GM21447 (cell line): ENCODE measurements at regions not wholly inside any gene's neighbourhood (a gene's known extent, or its start where the extent isn't known, plus 50 kb on each side); places are given as distances from the start of the nearest gene placed in this dataset.
"Not testable (repeated sequence)": the region's sequence is repeated elsewhere in the genome, so short reads cannot be mapped to it uniquely, and the experiment has no call there.

Experiments
- ATAC-seq: cut with Tn5 transposase; IDR thresholded peaks from one replicate; pipeline ENCODE4 v1.9.1; 2021; ENCODE audit not compliant: unreplicated experiment

- not testable (repeated sequence) for ATAC-seq
These were observed 221.0 kb upstream of the LINC00305 start for GRCh38 chr18:64369830-64370440.

- no peak for ATAC-seq
These were observed 216.2 kb upstream of the LINC00305 start for GRCh38 chr18:64365106-64365505.

GRCh38 chr18:64337673-64338072 is 188.8 kb upstream of the LINC00305 start:
- no peak for ATAC-seq

- ATAC-seq, result no peak
These were observed 188.1 kb upstream of the LINC00305 start for GRCh38 chr18:64337018-64337417.

DNA sequence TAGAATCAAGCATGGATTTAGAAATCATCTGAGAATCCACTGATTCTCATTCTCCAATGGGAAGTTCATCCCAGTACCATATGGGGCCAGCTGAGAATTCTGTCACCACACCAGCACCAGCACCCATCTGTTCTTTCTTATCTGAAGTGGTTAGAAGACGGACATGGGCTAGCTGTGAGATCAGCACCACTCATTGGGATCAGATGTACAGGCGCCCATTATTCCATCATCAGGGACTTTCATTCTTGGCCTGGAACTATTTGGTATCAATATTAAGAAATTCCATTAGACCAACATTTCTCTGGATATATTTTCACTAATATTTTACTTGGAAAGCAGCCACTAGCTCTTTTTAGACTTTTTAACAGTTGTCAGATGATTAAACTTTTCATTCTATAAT is 185.9 kb upstream of the LINC00305 start:
- no peak for ATAC-seq

- no peak for ATAC-seq
These were observed 184.7 kb upstream of the LINC00305 start for GRCh38 chr18:64333584-64333983.

GRCh38 chr18:64332835-64333234 is 183.9 kb upstream of the LINC00305 start:
- ATAC-seq, result no peak

DNA sequence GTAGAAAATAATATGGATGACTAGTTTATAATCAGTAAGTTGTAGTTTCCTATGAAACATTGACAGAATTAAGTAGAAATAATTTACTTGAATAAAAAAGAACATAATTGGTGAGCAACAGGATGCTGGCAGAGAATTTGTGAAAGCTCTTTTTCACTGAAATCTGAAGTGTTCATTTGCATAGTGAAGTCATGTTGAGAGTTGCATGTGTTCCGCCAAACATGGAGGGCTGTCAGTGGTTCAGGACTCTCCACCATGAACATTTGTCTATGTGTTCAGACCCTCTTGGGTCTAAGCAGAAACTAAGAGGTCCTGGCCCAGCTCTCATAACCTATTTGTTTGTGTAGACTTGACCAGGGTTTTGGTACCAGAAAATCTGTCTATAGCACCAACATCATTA is 182.5 kb upstream of the LINC00305 start:
- ATAC-seq, result no peak

DNA sequence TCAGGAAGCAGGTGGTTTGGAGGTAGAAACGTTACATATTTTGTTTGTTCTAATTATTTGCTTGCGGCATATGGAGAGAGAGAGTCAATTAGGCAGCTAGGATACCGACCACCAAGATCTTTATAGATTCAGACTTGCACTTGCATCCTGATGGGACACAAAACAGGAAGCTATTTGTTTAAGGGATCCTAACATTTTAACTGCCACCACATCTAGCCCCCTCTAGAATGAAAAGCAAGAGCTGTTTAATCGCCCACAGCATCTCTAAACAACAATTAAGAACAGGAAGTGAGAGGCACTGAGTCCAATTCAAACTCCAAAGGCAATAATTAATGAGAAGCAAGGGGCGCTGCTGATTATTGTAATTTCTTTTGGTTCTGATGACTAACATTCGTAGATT is 182.0 kb upstream of the LINC00305 start:
- no peak for ATAC-seq

- no peak for ATAC-seq
These were observed 181.3 kb upstream of the LINC00305 start for GRCh38 chr18:64330161-64330560.

GRCh38 chr18:64322189-64322588 is 173.3 kb upstream of the LINC00305 start:
- no peak for ATAC-seq

- ATAC-seq, result no peak
These were observed 169.7 kb upstream of the LINC00305 start for GRCh38 chr18:64318547-64318946.

- no peak for ATAC-seq
These were observed 163.0 kb upstream of the LINC00305 start for GRCh38 chr18:64311859-64312258.

DNA sequence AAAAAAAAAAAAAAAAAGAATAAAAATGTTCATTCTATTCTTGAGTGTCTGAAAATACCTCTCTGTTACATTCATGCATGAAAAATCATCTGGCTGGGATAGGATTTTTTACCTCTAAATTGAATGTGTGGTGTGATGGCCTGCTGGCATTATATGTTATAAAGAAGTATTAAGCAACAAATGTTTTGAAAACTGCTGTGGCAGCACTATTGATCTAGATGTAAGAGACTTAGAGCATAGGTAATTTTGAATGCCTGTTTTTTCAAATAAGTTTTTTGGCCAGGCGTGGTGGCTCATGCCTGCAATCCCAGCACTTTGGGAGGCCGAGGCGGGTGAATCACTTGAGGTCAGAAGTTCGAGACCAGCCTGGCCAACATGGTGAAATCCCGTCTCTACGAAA is 147.0 kb upstream of the LINC00305 start:
- no peak for ATAC-seq

DNA sequence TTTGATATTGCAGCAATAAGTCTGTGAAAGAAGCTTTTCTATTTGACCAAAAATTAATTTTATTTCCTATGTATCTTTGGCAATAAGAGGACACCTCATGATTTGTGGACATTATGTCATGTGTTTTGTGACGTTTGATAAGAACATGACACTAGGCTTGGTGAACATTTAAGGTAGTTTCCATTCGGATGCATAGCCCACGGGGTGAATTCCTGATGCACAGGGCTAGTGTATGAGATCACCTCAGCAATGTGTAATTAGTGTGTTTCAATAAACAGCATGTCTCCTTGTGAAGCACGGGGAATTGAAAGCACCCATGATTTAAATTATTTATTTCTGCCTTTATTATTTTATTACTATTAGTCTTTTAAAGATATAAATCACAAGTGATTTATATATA is 146.1 kb upstream of the LINC00305 start:
- ATAC-seq, result no peak

GRCh38 chr18:64288432-64288831 is 139.5 kb upstream of the LINC00305 start:
- no peak for ATAC-seq

GRCh38 chr18:64287926-64288325 is 139.0 kb upstream of the LINC00305 start:
- no peak for ATAC-seq

- ATAC-seq, result no peak
These were observed 134.2 kb upstream of the LINC00305 start for GRCh38 chr18:64283059-64283458.

GRCh38 chr18:64278026-64278425 is 129.1 kb upstream of the LINC00305 start:
- ATAC-seq, result no peak

- no peak for ATAC-seq
These were observed 127.6 kb upstream of the LINC00305 start for GRCh38 chr18:64276311-64277090.

GRCh38 chr18:64275593-64276300 is 126.9 kb upstream of the LINC00305 start:
- no peak for ATAC-seq

DNA sequence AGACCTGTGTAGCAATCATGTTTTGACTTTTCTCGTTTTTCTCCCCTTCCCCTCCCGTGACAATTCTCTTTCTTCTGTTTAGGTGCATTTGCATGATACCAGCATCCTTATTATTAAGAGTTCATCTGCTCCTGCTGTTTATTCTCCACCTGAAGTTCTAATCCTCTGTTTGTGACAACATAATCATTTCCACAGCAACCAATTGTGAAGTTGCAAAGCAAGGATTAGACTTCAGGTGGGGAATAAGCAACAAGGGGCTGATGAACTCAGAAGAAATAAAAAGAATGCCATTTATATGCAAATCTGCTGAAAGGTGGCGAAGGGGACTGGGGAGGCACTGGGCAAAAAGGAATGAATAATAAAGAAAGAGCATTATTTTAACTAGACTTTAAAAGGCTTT is 124.8 kb upstream of the LINC00305 start:
- no peak for ATAC-seq
